Gastrocnemius medialis (tissue), 4 donors: ENCODE measurements at regions not wholly inside any gene's neighbourhood (a gene's known extent, or its start where the extent isn't known, plus 50 kb on each side); places are given as distances from the start of the nearest gene placed in this dataset.

ENCODE experiments used
- ATAC-seq, 2 donors: fragments of 150-250 bp; one replicate each; pipeline ENCODE4 v1.9.1; 2016
- DNase-seq, 2 donors: peaks; one replicate each; pipeline ENCODE4 v3.0.0-alpha.2; 2019
- H3K27ac ChIP-seq, 4 donors: fragments of 200-600 bp; sonication (generic); 1 replicate in 1 of 4; 2 replicates in 3 of 4; pipeline ENCODE4 v1.5.1; 2016 to 2018; ENCODE audit warnings: mild to moderate bottlenecking in 2 of 4, moderate library complexity in 1 of 4
- H3K27me3 ChIP-seq, 3 donors: fragments of 200-600 bp; sonication (generic) in 2 of 3; 1 replicate in 1 of 3; 2 replicates in 2 of 3; pipeline versions ENCODE4 v1.5.1 to v1.6.0; 2016 to 2019; ENCODE audit warnings: mild to moderate bottlenecking in 1 of 3, moderate library complexity in 1 of 3
- H3K36me3 ChIP-seq, 2 donors: fragments of 200-600 bp; sonication (generic) in 1 of 2; one replicate each; pipeline ENCODE4 v1.5.1; 2017 to 2018
- H3K4me1 ChIP-seq, 2 donors: fragments of 200-600 bp; sonication (generic) in 1 of 2; one replicate each; pipeline ENCODE4 v1.5.1; 2016 to 2017; ENCODE audit warnings: mild to moderate bottlenecking in 2 of 2
- H3K4me3 ChIP-seq, 4 donors: fragments of 200-600 bp; sonication (generic) in 3 of 4; 1 replicate in 1 of 4; 2 replicates in 3 of 4; pipeline ENCODE4 v1.5.1; 2016 to 2019; ENCODE audit warnings: mild to moderate bottlenecking in 2 of 4
- H3K9me3 ChIP-seq, 3 donors: fragments of 200-600 bp; sonication (generic) in 2 of 3; 1 replicate in 1 of 3; 2 replicates in 2 of 3; pipeline ENCODE4 v1.5.1; 2016 to 2019
- CTCF ChIP-seq, 5 experiments: fragments of 450-650 bp in 3 of 5; fragments of 200-600 bp in 2 of 5; sonication (generic) in 2 of 5; IDR thresholded peaks in 4 of 5; conservative IDR thresholded peaks in 1 of 5; 1 replicate in 4 of 5; 2 replicates in 1 of 5; pipeline ENCODE4 v1.5.1; 2016 to 2019; ENCODE audit warnings: antibody characterized with exemption in 5 of 5, mild to moderate bottlenecking in 3 of 5, moderate library complexity in 3 of 5
- POLR2A ChIP-seq, 2 donors: fragments of 450-650 bp; IDR thresholded peaks; one replicate each; pipeline ENCODE4 v1.6.1; 2017; ENCODE audit warnings: antibody characterized with exemption in 2 of 2, mild to moderate bottlenecking in 2 of 2, moderate library complexity in 2 of 2
- in situ Hi-C, 4 donors: fragments of 200-750 bp; cut with MboI; loops; one replicate each; pipeline versions ENCODE4 v1.15.0 to v1.8.0; 2017; ENCODE audit warnings: low sequenced_read_pairs in 4 of 4
- intact Hi-C: fragments of 100-400 bp; cut with DNase I; formaldehyde crosslinking; loops from one replicate; pipeline ENCODE4 v1.15.1; 2023; ENCODE audit warnings: low total_unique reads

GRCh38 chr13:106640515-106640914, 72.6 kb upstream of the ARGLU1 start:
- Histone ChIP-seq H3K4me3 (no peak overlapping the region), H3K36me3 (no peaks in the 10 kb centered on the region), H3K27me3 (no peaks in the 10 kb centered on the region), H3K27ac (no peak overlapping the region), H3K4me1 (peaks cover 0 to 4% of the 10 kb centered on the region in 2 donors), H3K9me3 (no peaks in the 10 kb centered on the region)
- DNase-seq (no peak), ATAC-seq (no peak)
- intact Hi-C loops = no loop called here
- no peak for TF ChIP-seq CTCF (IDR thresholded peaks at IDR 0.05 in 4 of 5, conservative IDR thresholded peaks at IDR 0.05 in 1 of 5)
- no peak for TF ChIP-seq POLR2A (IDR thresholded peaks at IDR 0.05)
- in situ Hi-C loops = no loop called here

- Histone ChIP-seq H3K4me3 (no peak overlapping the region), H3K27ac (peak overlapping the region in 1 of 4 donors; percentile 43), H3K4me1 (peaks cover 0 to 14% of the 10 kb centered on the region in 2 donors), H3K36me3 (no peaks in the 10 kb centered on the region), H3K27me3 (no peaks in the 10 kb centered on the region), H3K9me3 (no peaks in the 10 kb centered on the region)
- TF ChIP-seq POLR2A (IDR thresholded peaks at IDR 0.05) = no peak
- no peak for TF ChIP-seq CTCF (IDR thresholded peaks at IDR 0.05 in 4 of 5, conservative IDR thresholded peaks at IDR 0.05 in 1 of 5)
- intact Hi-C loops = no loop called here
- ATAC-seq (no peak), DNase-seq (no peak)
- in situ Hi-C loops = no loop called here
These were observed 69.6 kb upstream of the ARGLU1 start for GRCh38 chr13:106637519-106637918.

- intact Hi-C loops = no loop called here
- ATAC-seq = peak; percentile 41 to 63
- no peak for TF ChIP-seq CTCF (IDR thresholded peaks at IDR 0.05 in 4 of 5, conservative IDR thresholded peaks at IDR 0.05 in 1 of 5)
- no peak for TF ChIP-seq POLR2A (IDR thresholded peaks at IDR 0.05)
- in situ Hi-C loops = no loop called here
- DNase-seq = no peak
- peak overlapping the region in 3 of 4 donors; percentile 38 to 51 (median 43) for H3K27ac ChIP-seq
- no peaks in the 10 kb centered on the region for H3K36me3 ChIP-seq
- no peaks in the 10 kb centered on the region for H3K9me3 ChIP-seq
- no peak overlapping the region for H3K4me3 ChIP-seq
- H3K27me3 ChIP-seq = no peaks in the 10 kb centered on the region
- H3K4me1 ChIP-seq = peaks cover 0 to 14% of the 10 kb centered on the region in 2 donors
These were observed 68.6 kb upstream of the ARGLU1 start for GRCh38 chr13:106636492-106636891.

- no peak for ATAC-seq
- no peak for DNase-seq
- H3K4me3 ChIP-seq = no peak overlapping the region
- H3K27me3 ChIP-seq = no peaks in the 10 kb centered on the region
- H3K9me3 ChIP-seq = no peaks in the 10 kb centered on the region
- H3K27ac ChIP-seq = no peak overlapping the region
- no peaks in the 10 kb centered on the region for H3K36me3 ChIP-seq
- H3K4me1 ChIP-seq = peaks cover 0 to 14% of the 10 kb centered on the region in 2 donors
- intact Hi-C loops = no loop called here
- TF ChIP-seq POLR2A (IDR thresholded peaks at IDR 0.05) = no peak
- TF ChIP-seq CTCF (IDR thresholded peaks at IDR 0.05 in 4 of 5, conservative IDR thresholded peaks at IDR 0.05 in 1 of 5) = no peak
- in situ Hi-C loops = no loop called here
These were observed 67.7 kb upstream of the ARGLU1 start for GRCh38 chr13:106635616-106636015.

GRCh38 chr13:106633321-106633720, 65.4 kb upstream of the ARGLU1 start:
- peaks cover 0 to 14% of the 10 kb centered on the region in 2 donors for H3K4me1 ChIP-seq
- H3K27me3 ChIP-seq = no peaks in the 10 kb centered on the region
- H3K27ac ChIP-seq = peak overlapping the region in 3 of 4 donors; percentile 3 to 33 (median 27)
- TF ChIP-seq CTCF (IDR thresholded peaks at IDR 0.05 in 4 of 5, conservative IDR thresholded peaks at IDR 0.05 in 1 of 5) (no peak), POLR2A (IDR thresholded peaks at IDR 0.05) (no peak)
- DNase-seq (no peak), ATAC-seq (no peak)
- H3K4me3 ChIP-seq = no peak overlapping the region
- no peaks in the 10 kb centered on the region for H3K9me3 ChIP-seq
- in situ Hi-C loops = no loop called here
- intact Hi-C loops = no loop called here
- H3K36me3 ChIP-seq = no peaks in the 10 kb centered on the region
